ENCODE measurements at regions not wholly inside any gene's neighbourhood (a gene's known extent, or its start where the extent isn't known, plus 50 kb on each side); places are given as distances from the start of the nearest gene placed in this dataset.

DNA sequence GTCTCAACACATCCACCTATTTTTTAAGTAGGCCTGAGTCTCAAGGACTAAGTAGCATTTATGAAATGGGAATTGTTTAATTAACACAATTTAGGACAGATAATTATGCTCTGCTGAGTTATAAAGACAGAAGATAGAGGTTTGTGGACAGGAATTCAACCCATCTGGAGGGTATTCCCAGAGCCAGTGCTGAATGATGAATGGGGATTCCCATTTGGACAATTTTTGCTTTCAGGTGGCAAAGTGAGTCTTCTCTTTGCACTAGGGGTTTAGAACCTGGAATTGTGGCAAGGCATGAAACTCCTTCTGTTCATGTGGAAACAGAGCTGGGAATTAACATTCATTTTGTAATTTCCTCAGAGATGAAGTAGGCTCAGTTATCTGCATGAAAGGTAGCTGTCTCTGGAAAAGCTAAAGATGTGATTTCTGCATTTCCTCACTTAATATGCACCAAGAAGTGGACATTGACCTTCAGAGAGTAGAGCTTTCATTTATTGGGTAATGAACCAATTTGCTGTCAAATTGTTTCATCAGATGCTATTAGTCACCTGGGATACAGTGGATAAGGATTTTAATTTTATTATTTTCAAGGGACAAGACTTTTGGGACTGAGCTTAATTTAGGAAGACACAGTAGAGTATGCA is 212.1 kb upstream of the NRXN1 start:
- Histone ChIP-seq H3F3A (ENCODE audit: insufficient read depth, low read length) (no peaks in the 10 kb centered on the region), H3K9me3 (replicated peaks; ENCODE audit: insufficient read depth, low read length) (no peaks in the 10 kb centered on the region), H2AFZ (ENCODE audit: low read length) (no peak overlapping the region), H3K4me2 (ENCODE audit: low read depth, low read length) (no peak overlapping the region), H3K36me3 (replicated peaks; ENCODE audit: insufficient read depth, low read length) (no peaks in the 10 kb centered on the region), H3K27me3 (replicated peaks; ENCODE audit: insufficient read depth, low read length) (no peaks in the 10 kb centered on the region), H3K9ac (ENCODE audit: low read length) (no peak overlapping the region), H3K4me3 (ENCODE audit: low read length) (no peak overlapping the region), H3K79me2 (ENCODE audit: low read length) (no peaks in the 10 kb centered on the region), H3K9me2 (replicated peaks; ENCODE audit: insufficient read depth, low read length) (no peaks in the 10 kb centered on the region), H3K27ac (ENCODE audit: low read length) (no peak overlapping the region), H4K20me1 (ENCODE audit: insufficient read depth, low read length) (no peaks in the 10 kb centered on the region), H3K4me1 (ENCODE audit: low read length) (no peaks in the 10 kb centered on the region)
- DNase-seq = no peak
- TF ChIP-seq EZH2 (optimal IDR thresholded peaks at IDR 0.05; ENCODE audit: low read depth, low read length) = no peak

DNA sequence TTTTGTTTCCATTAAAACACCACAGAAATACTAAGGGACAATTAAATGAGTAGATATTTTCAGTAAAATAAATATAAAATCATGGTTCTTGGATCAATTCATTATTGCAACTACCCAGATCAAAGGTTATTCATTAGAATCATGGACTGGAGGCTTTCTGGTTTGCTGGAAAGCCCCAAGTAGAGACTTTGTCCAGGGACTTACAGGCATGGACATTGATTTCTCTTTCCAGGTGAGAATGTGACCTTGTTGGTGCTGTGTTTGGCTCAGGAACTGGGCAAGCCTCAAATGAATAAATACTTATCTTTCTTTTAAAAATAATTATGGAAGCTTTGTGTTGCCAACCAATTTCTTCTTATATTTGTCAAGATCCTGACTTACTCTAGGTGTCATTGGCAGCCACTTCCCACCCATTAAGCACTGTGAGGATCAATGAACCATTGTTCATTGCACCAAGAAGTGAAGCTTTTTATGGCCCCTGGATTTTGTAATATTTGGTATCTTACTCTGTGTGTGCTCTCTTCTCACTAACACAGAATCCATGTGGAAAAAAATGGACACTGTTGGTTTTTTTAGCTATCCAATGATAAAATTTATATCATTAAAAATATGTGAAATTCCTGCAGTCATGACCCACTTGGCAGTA is 205.8 kb upstream of the NRXN1 start:
- no peak overlapping the region for H2AFZ ChIP-seq (ENCODE audit: low read length)

DNA sequence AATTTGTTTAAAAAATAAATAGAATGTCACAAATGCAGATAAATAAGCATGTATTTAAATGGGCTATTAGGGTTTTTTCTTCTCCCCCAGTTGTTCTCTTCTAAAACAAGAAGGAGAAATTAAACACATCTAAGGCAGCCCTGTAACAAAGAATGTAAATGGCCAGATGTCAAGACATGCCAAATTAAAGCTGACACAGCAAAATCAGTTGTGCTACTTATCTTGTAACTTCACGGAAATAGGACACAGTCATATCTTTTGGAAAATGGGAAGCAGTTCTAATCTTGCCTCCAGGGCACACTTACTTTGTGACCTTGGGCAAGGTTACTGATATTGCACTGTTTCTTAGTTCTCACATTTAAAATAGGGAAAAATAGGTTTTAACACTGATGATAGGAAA is 200.1 kb upstream of the NRXN1 start:
- Histone ChIP-seq H3K79me2 (ENCODE audit: low read length) (no peaks in the 10 kb centered on the region), H3K27ac (ENCODE audit: low read length) (no peak overlapping the region), H3K4me1 (ENCODE audit: low read length) (no peaks in the 10 kb centered on the region), H4K20me1 (ENCODE audit: insufficient read depth, low read length) (no peaks in the 10 kb centered on the region), H3K27me3 (replicated peaks; ENCODE audit: insufficient read depth, low read length) (no peaks in the 10 kb centered on the region), H3K4me3 (ENCODE audit: low read length) (no peak overlapping the region), H3K36me3 (replicated peaks; ENCODE audit: insufficient read depth, low read length) (no peaks in the 10 kb centered on the region), H3F3A (ENCODE audit: insufficient read depth, low read length) (no peaks in the 10 kb centered on the region), H3K9me2 (replicated peaks; ENCODE audit: insufficient read depth, low read length) (no peaks in the 10 kb centered on the region), H2AFZ (ENCODE audit: low read length) (no peak overlapping the region), H3K4me2 (ENCODE audit: low read depth, low read length) (no peak overlapping the region), H3K9ac (ENCODE audit: low read length) (no peak overlapping the region), H3K9me3 (replicated peaks; ENCODE audit: insufficient read depth, low read length) (no peaks in the 10 kb centered on the region)
- DNase-seq = no peak
- TF ChIP-seq, protein P1, sequence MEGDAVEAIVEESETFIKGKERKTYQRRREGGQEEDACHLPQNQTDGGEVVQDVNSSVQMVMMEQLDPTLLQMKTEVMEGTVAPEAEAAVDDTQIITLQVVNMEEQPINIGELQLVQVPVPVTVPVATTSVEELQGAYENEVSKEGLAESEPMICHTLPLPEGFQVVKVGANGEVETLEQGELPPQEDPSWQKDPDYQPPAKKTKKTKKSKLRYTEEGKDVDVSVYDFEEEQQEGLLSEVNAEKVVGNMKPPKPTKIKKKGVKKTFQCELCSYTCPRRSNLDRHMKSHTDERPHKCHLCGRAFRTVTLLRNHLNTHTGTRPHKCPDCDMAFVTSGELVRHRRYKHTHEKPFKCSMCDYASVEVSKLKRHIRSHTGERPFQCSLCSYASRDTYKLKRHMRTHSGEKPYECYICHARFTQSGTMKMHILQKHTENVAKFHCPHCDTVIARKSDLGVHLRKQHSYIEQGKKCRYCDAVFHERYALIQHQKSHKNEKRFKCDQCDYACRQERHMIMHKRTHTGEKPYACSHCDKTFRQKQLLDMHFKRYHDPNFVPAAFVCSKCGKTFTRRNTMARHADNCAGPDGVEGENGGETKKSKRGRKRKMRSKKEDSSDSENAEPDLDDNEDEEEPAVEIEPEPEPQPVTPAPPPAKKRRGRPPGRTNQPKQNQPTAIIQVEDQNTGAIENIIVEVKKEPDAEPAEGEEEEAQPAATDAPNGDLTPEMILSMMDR (IDR thresholded peaks at IDR 0.05; ENCODE audit: low read length) = no peak
- TF ChIP-seq EZH2phosphoT487 (IDR thresholded peaks at IDR 0.05; ENCODE audit: low read length) = no peak
- TF ChIP-seq EZH2 (optimal IDR thresholded peaks at IDR 0.05; ENCODE audit: low read depth, low read length) = no peak

More for the DNA sequence above, 205.8 kb upstream of the NRXN1 start:
- no peaks in the 10 kb centered on the region for H3K79me2 ChIP-seq (ENCODE audit: low read length)
- no peaks in the 10 kb centered on the region for H3K4me1 ChIP-seq (ENCODE audit: low read length)
- H3K9ac ChIP-seq (ENCODE audit: low read length) = no peak overlapping the region
- H3K9me3 ChIP-seq (replicated peaks; ENCODE audit: insufficient read depth, low read length) = no peaks in the 10 kb centered on the region
- no peaks in the 10 kb centered on the region for H3F3A ChIP-seq (ENCODE audit: insufficient read depth, low read length)
- DNase-seq = no peak
- no peak overlapping the region for H3K4me3 ChIP-seq (ENCODE audit: low read length)
- no peaks in the 10 kb centered on the region for H3K36me3 ChIP-seq (replicated peaks; ENCODE audit: insufficient read depth, low read length)
- H3K4me2 ChIP-seq (ENCODE audit: low read depth, low read length) = no peak overlapping the region
- H3K9me2 ChIP-seq (replicated peaks; ENCODE audit: insufficient read depth, low read length) = no peaks in the 10 kb centered on the region
- H4K20me1 ChIP-seq (ENCODE audit: insufficient read depth, low read length) = no peaks in the 10 kb centered on the region
- H3K27me3 ChIP-seq (replicated peaks; ENCODE audit: insufficient read depth, low read length) = no peaks in the 10 kb centered on the region
- TF ChIP-seq, protein P1 (IDR thresholded peaks at IDR 0.05; ENCODE audit: low read length) = no peak
- TF ChIP-seq EZH2phosphoT487 (IDR thresholded peaks at IDR 0.05; ENCODE audit: low read length) = no peak
- TF ChIP-seq EZH2 (optimal IDR thresholded peaks at IDR 0.05; ENCODE audit: low read depth, low read length) = no peak
- H3K27ac ChIP-seq (ENCODE audit: low read length) = no peak overlapping the region

DNA sequence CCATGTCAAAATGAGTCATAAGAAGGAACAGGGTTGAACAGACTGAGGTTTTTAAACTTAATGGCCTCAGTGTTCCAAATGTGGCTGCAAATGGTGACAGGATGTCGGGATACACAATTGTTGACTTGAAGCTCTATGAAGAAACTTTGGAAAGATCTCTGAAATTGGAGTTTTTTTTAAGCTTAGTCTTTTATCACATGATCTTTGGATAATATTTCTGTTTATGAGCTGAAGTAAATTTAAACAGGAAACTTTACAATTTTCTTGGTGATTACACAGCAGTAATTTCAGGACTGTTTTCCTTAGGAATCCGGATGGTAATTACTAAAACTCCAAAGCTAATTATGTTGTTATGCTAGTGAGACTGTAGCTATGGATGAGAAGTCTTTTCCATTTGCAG is 199.1 kb upstream of the NRXN1 start:
- H3K9me3 ChIP-seq (replicated peaks; ENCODE audit: insufficient read depth, low read length) = no peaks in the 10 kb centered on the region
- no peak overlapping the region for H3K4me2 ChIP-seq (ENCODE audit: low read depth, low read length)
- H3F3A ChIP-seq (ENCODE audit: insufficient read depth, low read length) = no peaks in the 10 kb centered on the region
- no peaks in the 10 kb centered on the region for H4K20me1 ChIP-seq (ENCODE audit: insufficient read depth, low read length)
- no peaks in the 10 kb centered on the region for H3K36me3 ChIP-seq (replicated peaks; ENCODE audit: insufficient read depth, low read length)
- TF ChIP-seq, protein P1 (IDR thresholded peaks at IDR 0.05; ENCODE audit: low read length) = no peak
- TF ChIP-seq EZH2 (optimal IDR thresholded peaks at IDR 0.05; ENCODE audit: low read depth, low read length) = no peak
- TF ChIP-seq EZH2phosphoT487 (IDR thresholded peaks at IDR 0.05; ENCODE audit: low read length) = no peak
- H3K4me3 ChIP-seq (ENCODE audit: low read length) = no peak overlapping the region
- no peaks in the 10 kb centered on the region for H3K27me3 ChIP-seq (replicated peaks; ENCODE audit: insufficient read depth, low read length)
- H3K9ac ChIP-seq (ENCODE audit: low read length) = no peak overlapping the region
- no peak overlapping the region for H2AFZ ChIP-seq (ENCODE audit: low read length)
- no peak for DNase-seq
- H3K79me2 ChIP-seq (ENCODE audit: low read length) = no peaks in the 10 kb centered on the region
- H3K4me1 ChIP-seq (ENCODE audit: low read length) = no peaks in the 10 kb centered on the region
- no peak overlapping the region for H3K27ac ChIP-seq (ENCODE audit: low read length)
- H3K9me2 ChIP-seq (replicated peaks; ENCODE audit: insufficient read depth, low read length) = no peaks in the 10 kb centered on the region
